ENCODE measurements at regions not wholly inside any gene's neighbourhood (a gene's known extent, or its start where the extent isn't known, plus 50 kb on each side); places are given as distances from the start of the nearest gene placed in this dataset.

- Histone ChIP-seq H3K27ac (no peak overlapping the region), H3K4me1 (peaks cover 4 to 7% (median 7%) of the 10 kb centered on the region in 3 donors), H3K27me3 (no peaks in the 10 kb centered on the region), H3K36me3 (no peaks in the 10 kb centered on the region), H3K9me3 (no peaks in the 10 kb centered on the region), H3K4me3 (no peak overlapping the region)
- ATAC-seq (no peak), FAIRE-seq (no peak), DNase-seq (no peak)
- 72 to 73% methylated on average over 8 of the region's 8 CpGs for WGBS, 2 donors
- intact Hi-C loops (cut with DNase I): no loop called here
- no peak for TF ChIP-seq CTCF (IDR thresholded peaks at IDR 0.05)
Observed at GRCh38 chr1:178020968-178021640, 51.2 kb upstream of the SEC16B start.

- FAIRE-seq: no peak
- intact Hi-C loops (cut with DNase I): no loop called here
- no peak for DNase-seq
- no peaks in the 10 kb centered on the region for H3K27me3 ChIP-seq
- ATAC-seq: no peak
- WGBS, 2 donors: 57 to 67% methylated on average over 4 of the region's 4 CpGs
- H3K4me1 ChIP-seq: peaks cover 4 to 7% (median 7%) of the 10 kb centered on the region in 3 donors
- TF ChIP-seq CTCF (IDR thresholded peaks at IDR 0.05): no peak
- H3K9me3 ChIP-seq: no peaks in the 10 kb centered on the region
- H3K4me3 ChIP-seq: no peak overlapping the region
- H3K36me3 ChIP-seq: no peaks in the 10 kb centered on the region
- H3K27ac ChIP-seq: no peak overlapping the region
Observed at GRCh38 chr1:178021950-178022349, 52.1 kb upstream of the SEC16B start.

DNA sequence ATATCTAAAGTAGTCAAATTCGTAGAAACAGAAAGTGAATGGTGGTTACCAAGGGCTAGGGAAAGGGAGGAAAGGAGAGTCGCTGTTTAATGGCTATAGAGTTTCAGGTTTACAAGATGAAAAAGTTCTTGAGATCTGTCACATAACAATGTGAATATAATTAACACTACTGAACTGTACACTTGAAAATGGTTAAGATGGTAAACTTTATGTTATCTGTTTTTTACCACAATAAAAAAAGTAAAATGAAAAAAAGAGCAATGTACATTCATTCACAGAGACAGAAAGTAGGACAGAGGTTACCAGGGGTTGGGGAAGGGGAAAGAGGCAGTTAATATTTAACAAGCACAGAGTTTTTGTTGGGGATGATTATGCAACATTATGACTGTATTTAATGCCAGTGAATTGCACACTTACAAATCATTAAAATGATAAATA lies 53.3 kb upstream of the SEC16B start:
- FAIRE-seq (no peak), ATAC-seq (peak; percentile 89 to 96 (median 92)), DNase-seq (no peak)
- Histone ChIP-seq H3K4me1 (peaks cover 4 to 7% (median 7%) of the 10 kb centered on the region in 3 donors), H3K9me3 (no peaks in the 10 kb centered on the region), H3K36me3 (no peaks in the 10 kb centered on the region), H3K27ac (peak overlapping the region in 1 of 4 donors; percentile 50), H3K4me3 (no peak overlapping the region), H3K27me3 (no peaks in the 10 kb centered on the region)
- no peak for TF ChIP-seq CTCF (IDR thresholded peaks at IDR 0.05)
- intact Hi-C loops (cut with DNase I): no loop called here
- WGBS, 2 donors: 49 to 53% methylated on average over 2 of the region's 2 CpGs

GRCh38 chr1:178024504-178024903 lies 54.6 kb upstream of the SEC16B start:
- FAIRE-seq (no peak), DNase-seq (no peak), ATAC-seq (no peak)
- intact Hi-C loops (cut with DNase I): no loop called here
- Histone ChIP-seq H3K36me3 (no peaks in the 10 kb centered on the region), H3K4me3 (no peak overlapping the region), H3K27me3 (no peaks in the 10 kb centered on the region), H3K4me1 (peaks cover 4 to 7% (median 7%) of the 10 kb centered on the region in 3 donors), H3K9me3 (no peaks in the 10 kb centered on the region), H3K27ac (no peak overlapping the region)
- no peak for TF ChIP-seq CTCF (IDR thresholded peaks at IDR 0.05)
- 97 to 100% methylated on average over 3 of the region's 3 CpGs for WGBS, 2 donors

GRCh38 chr1:178025613-178026356 lies 55.9 kb upstream of the SEC16B start:
- TF ChIP-seq CTCF (IDR thresholded peaks at IDR 0.05): no peak
- Histone ChIP-seq H3K27ac (no peak overlapping the region), H3K36me3 (no peaks in the 10 kb centered on the region), H3K4me1 (peaks cover 4 to 7% (median 7%) of the 10 kb centered on the region in 3 donors), H3K4me3 (no peak overlapping the region), H3K9me3 (no peaks in the 10 kb centered on the region), H3K27me3 (no peaks in the 10 kb centered on the region)
- FAIRE-seq: no peak
- no peak for ATAC-seq
- intact Hi-C loops (cut with DNase I): no loop called here
- DNase-seq: no peak
- WGBS, 2 donors: 89 to 95% methylated on average over 9 of the region's 9 CpGs

Measured in pancreas (tissue), 10 donors.